Natural killer cell (primary cell): ENCODE measurements at regions not wholly inside any gene's neighbourhood (a gene's known extent, or its start where the extent isn't known, plus 50 kb on each side); places are given as distances from the start of the nearest gene placed in this dataset.

ENCODE experiments used
- ATAC-seq, 3 donors: fragments of 150-1000 bp in 2 of 3; fragments of 200-7000 bp in 1 of 3; cut with Tn5 transposase; 1 replicate in 1 of 3; 2 replicates in 2 of 3; pipeline ENCODE4 v1.10.0; 2021; ENCODE audit warnings: mild to moderate bottlenecking in 2 of 3, moderate library complexity in 2 of 3
- DNase-seq, 2 donors: peaks; one replicate each; pipeline versions ENCODE4 v3.0.0 to v3.0.0-alpha.2; 2013 to 2021; ENCODE audit warnings: mixed read lengths in 1 of 2
- H3K27ac ChIP-seq: one replicate; pipeline ENCODE4 v1.5.1; 2013; ENCODE audit warnings: mild to moderate bottlenecking, low read length
- H3K27me3 ChIP-seq: one replicate; pipeline ENCODE4 v1.6.1; 2013; ENCODE audit warnings: low read length; ENCODE audit not compliant: control insufficient read depth, insufficient read depth
- H3K36me3 ChIP-seq: one replicate; pipeline ENCODE4 v1.6.1; 2013; ENCODE audit warnings: low read length; ENCODE audit not compliant: control insufficient read depth, insufficient read depth
- H3K4me1 ChIP-seq: one replicate; pipeline ENCODE4 v1.6.1; 2013; ENCODE audit warnings: low read length; ENCODE audit not compliant: control insufficient read depth, insufficient read depth
- H3K4me3 ChIP-seq: one replicate; pipeline ENCODE4 v1.5.1; 2013; ENCODE audit warnings: low read length
- H3K9me3 ChIP-seq: one replicate; pipeline ENCODE4 v1.6.1; 2013; ENCODE audit warnings: low read length; ENCODE audit not compliant: control insufficient read depth, insufficient read depth
- H3K27ac Mint-ChIP-seq, 2 donors: one replicate each; pipeline ENCODE4 v1.8.0; 2022; ENCODE audit warnings: mild to moderate bottlenecking in 2 of 2, mixed read lengths in 2 of 2, moderate library complexity in 1 of 2
- H3K27me3 Mint-ChIP-seq, 2 donors: one replicate each; pipeline ENCODE4 v1.8.0; 2022; ENCODE audit warnings: low read depth in 2 of 2, mixed read lengths in 2 of 2
- H3K36me3 Mint-ChIP-seq: one replicate; pipeline ENCODE4 v1.8.0; 2022; ENCODE audit warnings: mixed read lengths
- H3K4me1 Mint-ChIP-seq, 2 donors: one replicate each; pipeline ENCODE4 v1.8.0; 2022; ENCODE audit warnings: mixed read lengths in 2 of 2
- H3K4me3 Mint-ChIP-seq: one replicate; pipeline ENCODE4 v1.8.0; 2022; ENCODE audit warnings: mild to moderate bottlenecking, moderate library complexity, mixed read lengths
- H3K9me3 Mint-ChIP-seq, 2 donors: one replicate each; pipeline ENCODE4 v1.8.0; 2022; ENCODE audit warnings: mixed read lengths in 2 of 2
- CTCF ChIP-seq: fragments of 200-600 bp; IDR thresholded peaks from one replicate; pipeline ENCODE4 v1.8.0; 2022; ENCODE audit warnings: antibody characterized with exemption
- WGBS: methylation state at CpG from one replicate; pipeline ENCODE4 v1.1.7; 2013; ENCODE audit warnings: missing lambda C conversion rate; ENCODE audit not compliant: insufficient coverage; 5-methylcytosine and 5-hydroxymethylcytosine counted together
- intact Hi-C: fragments of 100-400 bp; cut with micrococcal nuclease; formaldehyde crosslinking; loops from one replicate; pipeline ENCODE4 v1.14.2; 2022

DNA sequence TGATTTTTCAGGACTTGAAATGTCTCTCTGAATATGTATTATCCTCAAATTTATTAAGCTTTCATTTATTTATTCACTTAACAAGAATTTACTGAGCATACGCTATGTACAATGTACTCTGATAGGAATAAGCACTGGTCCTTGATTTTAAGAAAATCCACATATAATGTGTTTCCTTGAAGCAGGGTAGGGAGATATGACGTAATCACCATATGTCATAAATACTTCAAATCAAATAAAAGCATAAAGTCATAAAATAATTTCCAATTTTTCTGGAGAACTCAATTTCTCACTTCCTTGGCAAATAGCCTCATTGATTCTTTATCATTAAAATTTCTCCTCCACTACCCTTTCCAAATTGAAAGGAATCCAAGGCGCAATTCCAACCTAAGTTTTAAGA lies 177.8 kb upstream of the GAP43 start:
- ATAC-seq: no peak
- intact Hi-C loops: no loop called here
- DNase-seq: no peak
- no peak overlapping the region for H3K4me3 ChIP-seq
- H3K36me3 ChIP-seq: no peaks in the 10 kb centered on the region
- no peaks in the 10 kb centered on the region for H3K9me3 ChIP-seq
- H3K27me3 Mint-ChIP-seq: no peaks in the 10 kb centered on the region
- H3K4me3 Mint-ChIP-seq: no peak overlapping the region
- peaks cover 0 to 2% of the 10 kb centered on the region in 2 donors for H3K9me3 Mint-ChIP-seq
- H3K36me3 Mint-ChIP-seq: no peaks in the 10 kb centered on the region
- 83% methylated on average over 1 of the region's 3 CpGs for WGBS
- H3K27ac Mint-ChIP-seq: no peak overlapping the region
- no peaks in the 10 kb centered on the region for H3K4me1 Mint-ChIP-seq
- no peaks in the 10 kb centered on the region for H3K27me3 ChIP-seq
- H3K27ac ChIP-seq: no peak overlapping the region
- TF ChIP-seq CTCF: no peak
- H3K4me1 ChIP-seq: no peaks in the 10 kb centered on the region

- no peaks in the 10 kb centered on the region for H3K36me3 ChIP-seq
- no peak overlapping the region for H3K27ac ChIP-seq
- no peak for TF ChIP-seq CTCF
- Mint-ChIP-seq H3K36me3 (no peaks in the 10 kb centered on the region), H3K4me3 (no peak overlapping the region), H3K27me3 (no peaks in the 10 kb centered on the region), H3K4me1 (no peaks in the 10 kb centered on the region), H3K9me3 (no peaks in the 10 kb centered on the region), H3K27ac (no peak overlapping the region)
- DNase-seq: no peak
- no peaks in the 10 kb centered on the region for H3K27me3 ChIP-seq
- no peaks in the 10 kb centered on the region for H3K4me1 ChIP-seq
- WGBS: 33% methylated on average over 1 of the region's 2 CpGs
- no peak for ATAC-seq
- no peak overlapping the region for H3K4me3 ChIP-seq
- H3K9me3 ChIP-seq: no peaks in the 10 kb centered on the region
- intact Hi-C loops: no loop called here
Measured at GRCh38 chr3:115448851-115449250, 174.5 kb upstream of the GAP43 start.

- Histone ChIP-seq H3K4me1 (no peaks in the 10 kb centered on the region), H3K4me3 (no peak overlapping the region), H3K27ac (no peak overlapping the region), H3K27me3 (no peaks in the 10 kb centered on the region), H3K9me3 (no peaks in the 10 kb centered on the region), H3K36me3 (no peaks in the 10 kb centered on the region)
- no peak for TF ChIP-seq CTCF
- DNase-seq (no peak), ATAC-seq (no peak)
- Mint-ChIP-seq H3K27ac (no peak overlapping the region), H3K27me3 (no peaks in the 10 kb centered on the region), H3K36me3 (no peaks in the 10 kb centered on the region), H3K4me1 (no peaks in the 10 kb centered on the region), H3K9me3 (peaks cover 0 to 2% of the 10 kb centered on the region in 2 donors), H3K4me3 (no peak overlapping the region)
- intact Hi-C loops: no loop called here
- WGBS: 75% methylated on average over 4 of the region's 4 CpGs
Measured at GRCh38 chr3:115450036-115450435, 173.3 kb upstream of the GAP43 start.

DNA sequence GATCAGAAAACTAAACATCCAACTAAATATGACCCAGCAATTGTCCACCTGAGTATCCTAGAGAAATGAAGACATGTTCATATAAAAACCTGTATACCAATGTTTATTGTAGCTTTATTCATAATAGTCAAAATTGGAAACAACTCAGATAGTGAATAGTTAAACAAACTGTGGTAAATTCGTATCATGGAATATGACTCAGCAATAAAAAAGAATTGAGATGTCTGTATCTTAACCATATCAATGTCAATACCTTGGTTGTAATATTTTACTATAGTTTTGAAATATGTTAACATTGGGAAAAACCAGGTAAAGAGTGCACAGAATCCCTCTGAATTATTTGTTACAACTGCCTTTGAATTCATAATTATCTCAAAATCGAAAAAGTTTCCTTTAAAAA lies 159.3 kb upstream of the GAP43 start:
- Mint-ChIP-seq H3K27ac (no peak overlapping the region), H3K27me3 (no peaks in the 10 kb centered on the region), H3K9me3 (peaks cover 4 to 10% of the 10 kb centered on the region in 2 donors), H3K36me3 (no peaks in the 10 kb centered on the region), H3K4me1 (no peaks in the 10 kb centered on the region), H3K4me3 (no peak overlapping the region)
- Histone ChIP-seq H3K4me3 (no peak overlapping the region), H3K9me3 (no peaks in the 10 kb centered on the region), H3K36me3 (no peaks in the 10 kb centered on the region), H3K27ac (no peak overlapping the region), H3K27me3 (no peaks in the 10 kb centered on the region), H3K4me1 (no peaks in the 10 kb centered on the region)
- ATAC-seq (no peak), DNase-seq (no peak)
- intact Hi-C loops: no loop called here
- 100% methylated on average over 1 of the region's 2 CpGs for WGBS
- no peak for TF ChIP-seq CTCF
